T-helper 1 cell treated with Interleukin-12 subunit alpha and Interleukin-12 subunit beta and Interleukin-4 antibody, amounts not matched to agents 30 μg/mL and 1 μg/mL, for 36 hours (primary cell): ENCODE measurements at regions not wholly inside any gene's neighbourhood (a gene's known extent, or its start where the extent isn't known, plus 50 kb on each side); places are given as distances from the start of the nearest gene placed in this dataset.

ENCODE experiments used
- H3K27ac Mint-ChIP-seq: one replicate; pipeline ENCODE4 v1.8.0; 2021; ENCODE audit warnings: mild to moderate bottlenecking, mixed read lengths
- H3K27me3 Mint-ChIP-seq: one replicate; pipeline ENCODE4 v1.8.0; 2021; ENCODE audit warnings: low read depth, mixed read lengths
- H3K36me3 Mint-ChIP-seq: one replicate; pipeline ENCODE4 v1.8.0; 2021; ENCODE audit warnings: low read depth, mixed read lengths
- H3K4me1 Mint-ChIP-seq: one replicate; pipeline ENCODE4 v1.8.0; 2021; ENCODE audit warnings: low read depth, mixed read lengths
- H3K4me3 Mint-ChIP-seq: one replicate; pipeline ENCODE4 v1.8.0; 2021; ENCODE audit warnings: mild to moderate bottlenecking, moderate library complexity, mixed read lengths
- H3K9me3 Mint-ChIP-seq: one replicate; pipeline ENCODE4 v1.8.0; 2021; ENCODE audit warnings: mixed read lengths

DNA sequence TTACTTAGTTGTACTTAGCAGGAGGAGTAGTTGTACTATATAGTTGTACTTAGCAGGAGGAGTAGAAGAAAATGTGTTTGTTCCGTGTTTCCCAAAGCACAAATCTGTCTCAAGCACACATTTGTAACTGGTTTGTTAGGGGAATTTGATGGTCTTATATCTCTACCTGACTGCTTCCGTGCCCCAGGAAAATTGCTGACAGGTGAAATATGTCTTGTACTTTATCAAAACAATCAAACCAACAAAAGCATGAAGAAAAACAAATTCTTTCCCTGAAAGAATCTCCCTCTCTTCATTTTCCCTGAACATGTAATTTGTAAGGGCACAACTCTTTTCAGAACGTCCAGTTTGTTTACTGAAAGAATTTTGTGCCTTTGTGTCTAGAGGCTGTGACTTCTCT is 106.6 kb upstream of the RGS17 start:
- Mint-ChIP-seq H3K4me1 (no peaks in the 10 kb centered on the region), H3K4me3 (no peak overlapping the region)

DNA sequence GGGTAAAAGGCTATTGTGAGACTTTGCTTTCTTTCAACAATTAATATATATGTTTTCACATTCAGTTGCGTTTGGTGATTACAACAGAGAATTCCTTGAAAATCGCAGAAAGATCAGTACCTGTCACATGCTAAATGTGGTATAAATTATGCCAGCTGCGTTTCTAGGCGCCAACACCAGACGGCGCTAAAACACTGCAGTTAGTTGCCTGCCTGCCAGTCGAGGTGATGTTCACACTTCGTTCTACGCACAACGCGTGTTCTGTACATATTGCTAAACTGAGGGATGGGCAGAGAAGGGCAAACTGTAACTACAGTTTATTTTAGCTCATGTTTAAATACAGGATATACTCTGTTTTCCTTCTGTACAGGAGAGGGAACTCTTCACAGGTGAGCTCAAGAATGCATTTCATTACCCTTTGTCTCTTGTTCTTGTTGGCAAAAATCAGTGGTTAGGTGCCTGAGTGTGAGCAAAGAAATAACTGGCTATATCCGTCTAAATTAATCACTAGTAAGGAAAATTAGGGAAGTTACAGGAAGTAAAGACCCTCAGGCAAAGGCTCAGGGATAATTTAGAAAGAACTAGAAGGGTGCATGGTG is 100.1 kb upstream of the RGS17 start:
- H3K4me1 Mint-ChIP-seq, result no peaks in the 10 kb centered on the region
- H3K27me3 Mint-ChIP-seq, result no peaks in the 10 kb centered on the region
- H3K27ac Mint-ChIP-seq, result no peak overlapping the region
- H3K36me3 Mint-ChIP-seq, result no peaks in the 10 kb centered on the region
- no peak overlapping the region for H3K4me3 Mint-ChIP-seq
- H3K9me3 Mint-ChIP-seq, result no peaks in the 10 kb centered on the region

More for the DNA sequence above, 106.6 kb upstream of the RGS17 start:
- Mint-ChIP-seq H3K27ac (no peak overlapping the region), H3K27me3 (no peaks in the 10 kb centered on the region), H3K36me3 (no peaks in the 10 kb centered on the region), H3K9me3 (no peaks in the 10 kb centered on the region)

DNA sequence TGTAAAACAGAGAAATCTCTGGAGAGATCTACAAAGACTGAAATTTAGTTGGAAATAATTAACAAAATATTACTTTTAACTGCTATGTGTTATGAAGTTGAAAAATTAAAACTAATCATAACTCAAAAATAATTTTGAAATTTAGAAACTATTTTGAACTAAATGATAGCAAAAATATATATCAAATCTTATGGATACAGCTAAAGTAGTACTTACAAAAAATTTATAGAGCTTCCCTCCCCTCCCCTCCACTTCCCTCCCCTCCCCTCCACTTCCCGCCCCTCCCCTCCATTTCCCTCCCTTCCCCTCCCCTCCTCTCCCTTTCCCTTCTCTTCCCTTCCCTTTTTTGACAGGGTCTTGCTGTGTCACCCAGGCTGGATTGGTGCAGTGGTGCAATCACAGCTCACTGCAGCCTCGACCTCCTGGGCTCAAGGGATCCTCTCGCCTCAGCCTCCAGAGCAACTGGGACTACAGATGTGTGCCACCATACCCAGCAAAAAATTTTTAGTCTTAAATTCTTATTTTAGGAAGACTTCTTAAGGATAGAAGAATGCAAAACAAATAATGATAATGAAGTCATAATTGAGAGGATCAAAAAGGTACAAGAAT is 87.2 kb upstream of the RGS17 start:
- Mint-ChIP-seq H3K9me3 (no peaks in the 10 kb centered on the region), H3K36me3 (no peaks in the 10 kb centered on the region), H3K27me3 (no peaks in the 10 kb centered on the region), H3K27ac (no peak overlapping the region), H3K4me3 (no peak overlapping the region), H3K4me1 (no peaks in the 10 kb centered on the region)

DNA sequence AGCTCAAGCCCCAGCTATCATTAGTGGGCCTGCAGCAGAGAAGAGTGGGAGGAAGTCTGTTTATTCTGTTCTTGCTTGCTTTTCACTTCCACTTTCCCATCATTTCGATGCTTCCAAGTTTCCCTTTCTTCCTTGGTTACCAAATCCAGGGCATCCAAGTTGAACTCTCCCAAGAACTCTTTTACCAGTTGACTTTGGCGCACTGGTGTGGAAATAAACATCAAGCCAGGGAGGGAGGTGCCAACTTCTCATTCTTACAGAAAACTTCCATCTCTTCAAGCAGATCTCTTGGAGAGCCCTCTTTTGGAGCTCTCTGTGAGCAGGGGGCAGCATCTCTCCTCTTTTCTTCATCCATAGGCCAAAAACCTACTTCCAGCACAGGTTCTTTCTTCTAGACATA is 85.7 kb upstream of the RGS17 start:
- H3K9me3 Mint-ChIP-seq, result no peaks in the 10 kb centered on the region
- H3K4me1 Mint-ChIP-seq, result no peaks in the 10 kb centered on the region
- no peaks in the 10 kb centered on the region for H3K27me3 Mint-ChIP-seq
- no peak overlapping the region for H3K27ac Mint-ChIP-seq
- no peaks in the 10 kb centered on the region for H3K36me3 Mint-ChIP-seq
- H3K4me3 Mint-ChIP-seq, result no peak overlapping the region

DNA sequence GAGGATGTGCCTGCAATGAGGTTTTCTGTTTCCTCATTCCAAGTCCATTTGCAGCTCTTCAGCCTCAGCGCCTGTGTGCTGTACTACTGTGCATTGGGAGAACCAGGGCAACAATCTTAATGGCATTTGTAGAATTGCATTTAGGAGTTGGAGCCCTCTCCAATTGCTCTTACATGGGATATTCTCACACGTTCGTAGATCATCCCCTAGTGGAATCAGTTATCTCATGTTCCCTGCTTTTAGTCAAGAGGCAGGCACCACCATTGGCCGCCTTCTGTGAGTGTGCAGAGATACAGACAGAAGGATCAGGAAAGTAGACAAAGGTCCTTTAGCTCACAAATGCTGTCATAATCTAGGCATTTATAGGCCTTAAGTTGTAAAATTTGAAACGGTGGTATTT is 84.2 kb upstream of the RGS17 start:
- H3K27me3 Mint-ChIP-seq, result no peaks in the 10 kb centered on the region
- H3K36me3 Mint-ChIP-seq, result no peaks in the 10 kb centered on the region
- H3K4me3 Mint-ChIP-seq, result no peak overlapping the region
- H3K4me1 Mint-ChIP-seq, result no peaks in the 10 kb centered on the region
- no peak overlapping the region for H3K27ac Mint-ChIP-seq
- no peaks in the 10 kb centered on the region for H3K9me3 Mint-ChIP-seq

DNA sequence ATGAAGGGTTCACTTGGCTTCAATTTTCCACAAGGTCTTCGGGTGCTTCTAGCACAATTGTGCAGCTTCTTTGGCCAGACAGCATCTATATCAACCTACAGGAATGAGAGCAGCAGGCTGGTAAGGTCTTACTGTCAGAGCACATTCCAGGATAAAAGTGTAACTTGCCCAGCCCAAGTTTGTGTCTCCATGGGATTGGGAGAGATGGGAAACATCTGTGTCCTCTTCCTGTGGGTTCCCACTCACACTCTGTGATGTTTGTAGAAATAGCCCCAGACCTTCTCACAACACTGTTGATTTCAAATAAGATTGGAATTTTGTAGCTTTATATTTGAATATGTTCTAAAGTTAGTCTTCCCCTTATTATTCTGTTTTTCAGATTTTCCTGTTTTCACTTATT is 83.4 kb upstream of the RGS17 start:
- H3K27ac Mint-ChIP-seq, result no peak overlapping the region
- no peaks in the 10 kb centered on the region for H3K9me3 Mint-ChIP-seq

DNA sequence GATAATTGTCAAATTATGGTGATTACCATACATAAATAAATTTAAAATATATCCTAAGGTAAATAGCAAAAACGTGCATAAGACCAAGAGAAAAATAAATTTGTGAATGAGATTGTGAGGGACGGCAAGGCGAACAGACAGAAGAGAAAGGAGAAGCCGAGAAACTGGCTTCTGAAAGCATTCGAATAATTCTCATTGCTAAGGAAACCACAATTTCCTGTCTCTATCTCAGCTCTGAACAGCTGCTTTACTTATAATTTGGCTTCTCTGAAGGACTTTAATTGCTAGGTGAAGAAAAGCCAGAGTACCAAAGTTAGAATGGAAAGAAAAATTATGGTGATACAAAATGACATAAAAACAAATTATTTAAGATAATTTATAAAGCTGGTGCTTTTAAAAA is 79.0 kb upstream of the RGS17 start:
- no peaks in the 10 kb centered on the region for H3K9me3 Mint-ChIP-seq
- H3K4me3 Mint-ChIP-seq, result no peak overlapping the region
- peaks cover 4% of the 10 kb centered on the region for H3K4me1 Mint-ChIP-seq
- H3K36me3 Mint-ChIP-seq, result no peaks in the 10 kb centered on the region
- H3K27ac Mint-ChIP-seq, result no peak overlapping the region
- H3K27me3 Mint-ChIP-seq, result no peaks in the 10 kb centered on the region

More for the DNA sequence above, 83.4 kb upstream of the RGS17 start:
- peaks cover 4% of the 10 kb centered on the region for H3K4me1 Mint-ChIP-seq
- H3K27me3 Mint-ChIP-seq, result no peaks in the 10 kb centered on the region
- no peak overlapping the region for H3K4me3 Mint-ChIP-seq
- H3K36me3 Mint-ChIP-seq, result no peaks in the 10 kb centered on the region

DNA sequence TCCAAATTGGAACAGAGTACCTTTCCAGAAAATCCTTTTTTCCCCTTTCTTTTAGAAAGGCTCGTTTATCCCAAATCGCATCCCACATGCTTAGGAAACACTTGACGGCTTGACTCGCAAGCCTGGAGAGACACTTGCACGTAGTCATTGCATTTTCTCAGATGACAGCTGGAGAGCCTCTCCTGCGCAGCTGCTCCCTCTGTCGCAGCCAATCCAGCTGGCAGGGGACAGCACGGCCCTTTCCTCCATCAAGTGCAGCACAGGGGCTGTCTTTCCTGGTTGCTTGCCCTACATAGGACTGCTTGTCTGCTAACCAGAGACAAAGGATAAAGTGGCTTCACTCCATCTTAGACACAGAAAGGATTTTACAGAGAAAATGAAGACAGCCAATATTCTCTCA is 77.6 kb upstream of the RGS17 start:
- Mint-ChIP-seq H3K36me3 (no peaks in the 10 kb centered on the region), H3K9me3 (no peaks in the 10 kb centered on the region), H3K4me3 (no peak overlapping the region), H3K4me1 (peaks cover 4% of the 10 kb centered on the region), H3K27me3 (no peaks in the 10 kb centered on the region), H3K27ac (no peak overlapping the region)

DNA sequence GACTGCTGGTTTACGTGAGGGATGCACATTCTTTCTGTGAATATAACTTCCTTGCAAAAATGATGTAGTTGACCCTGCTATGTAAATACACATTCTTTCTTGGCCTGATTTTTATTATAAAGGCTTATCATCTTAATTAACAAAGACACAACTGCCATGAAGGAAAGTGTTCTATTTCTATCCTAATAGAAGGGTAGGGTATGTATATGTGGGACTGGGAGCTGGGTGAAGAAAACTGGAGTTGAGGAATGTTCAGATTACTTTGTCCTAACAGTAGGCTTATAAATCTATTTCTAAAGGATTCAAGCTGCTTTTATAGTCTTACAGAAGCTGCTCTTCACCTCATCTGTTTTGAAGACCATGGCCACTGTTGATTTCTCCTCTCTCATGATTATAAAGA is 76.5 kb upstream of the RGS17 start:
- Mint-ChIP-seq H3K4me1 (peaks cover 4% of the 10 kb centered on the region), H3K9me3 (no peaks in the 10 kb centered on the region), H3K27ac (no peak overlapping the region), H3K36me3 (no peaks in the 10 kb centered on the region), H3K27me3 (no peaks in the 10 kb centered on the region), H3K4me3 (no peak overlapping the region)

DNA sequence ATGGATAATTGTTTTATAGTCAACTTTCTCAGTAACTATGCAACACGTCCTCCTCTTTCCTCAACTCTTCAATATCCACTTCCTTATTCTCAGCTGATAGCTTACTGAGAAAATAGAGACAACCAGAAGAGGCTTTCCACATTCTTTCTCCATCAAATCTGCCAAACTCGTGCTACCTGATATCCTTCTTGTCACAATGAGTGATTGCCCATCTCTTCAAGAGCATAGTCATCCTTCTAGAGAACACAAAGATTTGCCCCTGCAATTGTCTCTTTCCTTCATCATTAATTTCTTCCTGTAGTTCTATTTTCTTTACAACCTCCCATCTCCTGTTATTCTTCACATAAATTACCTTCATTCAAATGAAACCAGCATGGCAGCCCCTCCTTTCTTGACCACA is 75.9 kb upstream of the RGS17 start:
- no peak overlapping the region for H3K4me3 Mint-ChIP-seq
- H3K4me1 Mint-ChIP-seq, result peaks cover 4% of the 10 kb centered on the region
- H3K27me3 Mint-ChIP-seq, result no peaks in the 10 kb centered on the region
- H3K36me3 Mint-ChIP-seq, result no peaks in the 10 kb centered on the region
- H3K27ac Mint-ChIP-seq, result no peak overlapping the region
- H3K9me3 Mint-ChIP-seq, result no peaks in the 10 kb centered on the region

DNA sequence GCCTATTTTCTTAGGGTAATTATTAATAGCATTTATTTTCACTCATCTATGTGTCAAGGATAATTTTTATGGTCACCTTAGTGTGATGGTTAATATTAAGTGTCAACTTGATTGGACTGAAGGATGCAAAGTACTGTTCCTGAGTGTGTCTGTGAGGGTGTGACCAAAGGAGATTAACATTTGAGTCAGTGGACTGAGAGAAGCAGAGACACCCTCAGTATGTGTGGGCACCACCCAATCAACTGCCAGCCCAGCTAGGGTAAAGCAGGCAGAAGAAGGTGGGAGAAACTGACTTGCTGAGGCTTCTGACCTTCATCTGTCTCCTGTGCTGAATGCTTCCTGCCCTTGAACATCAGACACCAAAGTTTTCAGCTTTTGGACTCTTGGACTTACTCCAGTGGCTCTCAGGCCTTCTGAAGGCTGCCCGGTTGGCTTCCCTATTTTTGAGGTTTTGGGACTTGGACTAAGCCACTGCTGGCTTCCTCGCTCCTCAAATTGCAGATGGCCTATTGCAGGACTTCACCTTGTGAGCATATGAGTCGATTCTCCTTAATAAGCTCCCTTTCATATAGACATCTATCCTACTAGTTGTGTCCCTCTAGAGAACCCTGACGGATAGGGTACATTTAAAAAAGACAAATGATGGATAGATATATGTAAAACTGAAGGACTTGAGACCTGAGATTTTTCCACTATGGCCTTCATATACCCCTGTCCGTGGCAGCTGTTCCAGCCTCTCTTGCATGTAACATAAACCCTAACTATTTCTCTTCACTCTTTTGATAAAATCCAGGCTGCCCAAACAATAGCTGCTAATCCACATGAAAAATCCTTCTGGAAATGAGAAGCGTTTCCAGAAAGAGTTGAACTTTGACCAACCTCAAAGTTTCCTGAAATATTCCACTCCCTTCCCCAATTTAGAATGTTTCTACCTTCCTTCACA is 62.1 kb upstream of the RGS17 start:
- Mint-ChIP-seq H3K4me3 (no peak overlapping the region), H3K36me3 (no peaks in the 10 kb centered on the region), H3K9me3 (no peaks in the 10 kb centered on the region), H3K27me3 (no peaks in the 10 kb centered on the region), H3K4me1 (no peaks in the 10 kb centered on the region), H3K27ac (no peak overlapping the region)

DNA sequence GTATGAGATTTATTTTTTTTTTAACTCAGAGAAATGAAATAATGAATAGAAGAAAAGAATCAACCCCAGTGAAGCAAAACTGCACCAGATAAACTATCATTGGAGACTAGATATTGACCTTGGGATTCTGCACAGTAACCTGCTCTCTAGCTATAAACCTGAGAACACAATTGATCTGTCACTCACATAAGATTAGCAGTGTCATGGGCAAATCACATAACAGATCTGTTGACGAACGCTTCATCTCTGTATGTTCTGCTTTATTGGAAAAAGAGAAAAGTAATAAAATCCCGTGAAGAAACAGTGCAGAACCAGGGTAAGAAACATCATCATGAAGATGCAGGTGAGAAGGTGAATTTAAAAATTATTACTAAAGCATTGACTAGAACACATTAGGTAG is 52.8 kb upstream of the RGS17 start:
- no peaks in the 10 kb centered on the region for H3K4me1 Mint-ChIP-seq
- no peak overlapping the region for H3K27ac Mint-ChIP-seq
- no peaks in the 10 kb centered on the region for H3K27me3 Mint-ChIP-seq
- no peaks in the 10 kb centered on the region for H3K9me3 Mint-ChIP-seq
- no peaks in the 10 kb centered on the region for H3K36me3 Mint-ChIP-seq
- no peak overlapping the region for H3K4me3 Mint-ChIP-seq
